Smooth muscle cell (in vitro differentiated cells): ENCODE measurements at regions not wholly inside any gene's neighbourhood (a gene's known extent, or its start where the extent isn't known, plus 50 kb on each side); places are given as distances from the start of the nearest gene placed in this dataset.

Source experiments
- DNase-seq: peaks from one replicate; lab custom pipeline; 2025; ENCODE audit not compliant: unreplicated experiment; lab: John Stamatoyannopoulos, UW
- H2AFZ ChIP-seq: fragments of 200-600 bp; sonication (generic); 2 replicates; pipeline ENCODE4 v1.6.0; 2016; ENCODE audit warnings: antibody characterized with exemption, low read depth, mild to moderate bottlenecking
- H3F3A ChIP-seq: fragments of 200-600 bp; sonication (generic); 2 replicates; pipeline ENCODE4 v1.6.0; 2017; ENCODE audit warnings: antibody characterized with exemption, low read depth
- H3K27ac ChIP-seq: fragments of 200-600 bp; sonication (generic); 2 replicates; pipeline ENCODE4 v1.5.1; 2016; ENCODE audit warnings: low read depth, mild to moderate bottlenecking
- H3K27me3 ChIP-seq: fragments of 200-600 bp; sonication (generic); 2 replicates; pipeline ENCODE4 v1.6.1; 2016; ENCODE audit warnings: low read depth, mild to moderate bottlenecking
- H3K36me3 ChIP-seq: fragments of 200-600 bp; sonication (generic); 2 replicates; pipeline ENCODE4 v1.5.1; 2016; ENCODE audit warnings: low read depth
- H3K4me1 ChIP-seq: fragments of 200-600 bp; sonication (generic); 2 replicates; pipeline ENCODE4 v1.5.1; 2016; ENCODE audit warnings: low read depth
- H3K4me2 ChIP-seq: fragments of 200-600 bp; sonication (generic); 2 replicates; pipeline ENCODE4 v1.6.0; 2016; ENCODE audit warnings: mild to moderate bottlenecking
- H3K4me3 ChIP-seq: fragments of 200-600 bp; sonication (generic); 2 replicates; pipeline ENCODE4 v1.5.1; 2016; ENCODE audit warnings: mild to moderate bottlenecking
- H3K79me2 ChIP-seq: fragments of 200-600 bp; sonication (generic); 2 replicates; pipeline ENCODE4 v1.6.0; 2016; ENCODE audit warnings: low read depth, mild to moderate bottlenecking
- H3K9ac ChIP-seq: fragments of 200-600 bp; sonication (generic); 2 replicates; pipeline ENCODE4 v1.6.0; 2016; ENCODE audit warnings: low read depth
- H3K9me3 ChIP-seq: fragments of 200-600 bp; sonication (generic); replicated peaks from 2 replicates; pipeline ENCODE4 v1.5.1; 2016; ENCODE audit warnings: low read depth
- H4K20me1 ChIP-seq: fragments of 200-600 bp; sonication (generic); 2 replicates; pipeline ENCODE4 v1.6.0; 2016; ENCODE audit warnings: low read depth
- CTCF ChIP-seq: fragments of 200-600 bp; sonication (generic); IDR thresholded peaks from 2 replicates; pipeline ENCODE4 v1.5.1; 2017; ENCODE audit warnings: borderline replicate concordance, mild to moderate bottlenecking, antibody characterized with exemption; ENCODE audit not compliant: insufficient read depth, poor library complexity, severe bottlenecking
- WGBS: methylation state at CpG from one replicate; pipeline ENCODE4 v1.1.7; 2016; ENCODE audit warnings: low lambda C conversion rate; 5-methylcytosine and 5-hydroxymethylcytosine counted together

DNA sequence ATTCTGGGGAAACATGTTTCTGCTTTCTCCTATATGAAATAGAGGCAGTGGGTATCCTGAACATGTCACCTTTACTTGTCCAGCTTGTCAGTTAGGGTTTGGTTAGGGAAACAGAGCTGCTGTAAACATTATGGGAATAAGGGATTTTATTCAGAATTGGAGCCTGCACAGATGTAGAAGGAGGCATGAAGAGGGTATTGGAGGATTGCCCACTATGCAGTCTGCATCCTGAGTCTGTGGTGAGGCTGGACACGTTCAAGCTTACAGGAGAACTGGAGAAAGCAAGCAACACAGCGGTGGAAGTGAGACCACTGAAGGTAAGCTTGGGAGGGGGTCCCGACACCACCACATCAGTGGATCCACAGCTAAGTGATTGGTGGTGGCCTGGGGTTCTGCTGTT lies 443.0 kb upstream of the TNP1 start:
- Histone ChIP-seq H3K4me1 (no peaks in the 10 kb centered on the region), H3K79me2 (no peaks in the 10 kb centered on the region), H3K27ac (no peak overlapping the region), H4K20me1 (no peaks in the 10 kb centered on the region), H3F3A (peaks cover 3% of the 10 kb centered on the region), H3K9me3 (no peaks in the 10 kb centered on the region), H3K9ac (no peak overlapping the region), H2AFZ (no peak overlapping the region), H3K4me2 (no peak overlapping the region), H3K4me3 (no peak overlapping the region), H3K36me3 (no peaks in the 10 kb centered on the region), H3K27me3 (no peaks in the 10 kb centered on the region)
- TF ChIP-seq CTCF, result no peak
- DNase-seq, result no peak
- 77% methylated on average over 3 of the region's 3 CpGs for WGBS

DNA sequence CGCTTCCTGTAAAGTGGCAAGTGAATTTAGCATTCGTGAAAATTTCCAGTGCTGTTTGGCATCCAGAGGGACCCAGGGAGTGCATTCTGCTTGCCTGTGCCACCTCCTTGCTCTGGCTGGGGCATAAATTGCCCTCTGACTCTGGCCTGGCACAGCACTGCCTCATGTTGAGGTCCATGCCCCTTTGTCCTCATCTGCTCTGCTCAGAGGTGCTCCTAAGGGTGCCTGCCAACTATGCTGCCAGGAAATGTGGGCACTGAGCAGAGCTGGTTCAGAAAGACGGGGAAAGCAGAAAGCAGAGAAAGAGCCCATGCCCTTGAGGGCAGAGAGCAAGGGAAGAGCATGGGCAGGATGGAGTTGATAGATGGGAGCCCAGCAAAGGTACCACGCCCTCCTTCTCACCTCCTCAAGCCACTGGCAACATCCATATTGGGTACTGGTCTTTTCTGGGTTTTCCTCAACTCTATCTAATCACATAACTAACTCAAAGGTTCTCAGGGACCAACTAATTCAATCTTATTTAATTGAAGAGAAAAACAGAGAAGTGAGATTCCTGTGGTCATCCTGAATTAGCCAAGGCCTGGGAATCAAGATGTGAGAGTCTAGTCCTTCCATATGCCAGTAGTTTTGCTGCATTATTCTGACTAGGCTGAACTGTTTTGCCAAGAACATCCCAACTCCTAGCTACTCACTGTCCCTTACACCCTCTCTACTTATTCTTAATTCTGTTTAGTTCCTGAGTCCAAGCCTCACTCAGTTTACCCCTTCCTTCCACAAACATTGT lies 441.5 kb upstream of the TNP1 start:
- Histone ChIP-seq H3K27me3 (no peaks in the 10 kb centered on the region), H3K36me3 (no peaks in the 10 kb centered on the region), H2AFZ (no peak overlapping the region), H3K79me2 (no peaks in the 10 kb centered on the region), H3K9ac (no peak overlapping the region), H3K4me1 (no peaks in the 10 kb centered on the region), H3K4me3 (no peak overlapping the region), H3K9me3 (no peaks in the 10 kb centered on the region), H3F3A (peaks cover 3% of the 10 kb centered on the region), H3K4me2 (no peak overlapping the region), H4K20me1 (no peaks in the 10 kb centered on the region), H3K27ac (no peak overlapping the region)
- no peak for TF ChIP-seq CTCF
- 99% methylated on average over 4 of the region's 4 CpGs for WGBS
- no peak for DNase-seq

- Histone ChIP-seq H2AFZ (no peak overlapping the region), H3K27ac (no peak overlapping the region), H4K20me1 (no peaks in the 10 kb centered on the region), H3K79me2 (no peaks in the 10 kb centered on the region), H3K36me3 (no peaks in the 10 kb centered on the region), H3K4me3 (no peak overlapping the region), H3K4me1 (no peaks in the 10 kb centered on the region), H3K27me3 (no peaks in the 10 kb centered on the region), H3K9ac (no peak overlapping the region), H3F3A (peaks cover 3% of the 10 kb centered on the region), H3K9me3 (no peaks in the 10 kb centered on the region), H3K4me2 (no peak overlapping the region)
- 84% methylated on average over 1 of the region's 1 CpG for WGBS
- no peak for TF ChIP-seq CTCF
- no peak for DNase-seq
These were observed 439.7 kb upstream of the TNP1 start for GRCh38 chr2:217299590-217299989.

DNA sequence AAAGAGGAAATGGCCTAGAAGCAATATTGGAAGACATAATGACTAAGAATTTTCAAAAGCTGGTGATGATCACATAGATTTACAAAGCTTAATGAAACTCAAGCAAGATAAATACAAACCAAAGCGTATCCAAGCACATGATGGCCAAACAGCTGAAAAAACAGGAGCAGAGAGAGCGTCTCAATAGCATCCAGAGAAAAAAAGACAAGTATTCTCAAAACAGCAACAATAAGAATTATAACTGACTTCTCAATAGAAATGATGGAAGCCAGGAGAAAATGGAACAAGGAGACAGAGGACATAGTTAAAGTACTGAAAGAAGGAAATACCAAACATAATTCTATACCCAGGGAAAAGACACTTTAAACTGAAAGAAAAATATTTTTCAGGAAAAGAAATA lies 437.2 kb upstream of the TNP1 start:
- DNase-seq, result no peak
- Histone ChIP-seq H2AFZ (no peak overlapping the region), H3K4me1 (peaks cover 4% of the 10 kb centered on the region), H3K79me2 (no peaks in the 10 kb centered on the region), H4K20me1 (no peaks in the 10 kb centered on the region), H3K4me3 (no peak overlapping the region), H3K36me3 (no peaks in the 10 kb centered on the region), H3K27me3 (no peaks in the 10 kb centered on the region), H3K27ac (no peak overlapping the region), H3K9ac (no peak overlapping the region), H3K9me3 (no peaks in the 10 kb centered on the region), H3F3A (peaks cover 3% of the 10 kb centered on the region), H3K4me2 (no peak overlapping the region)
- WGBS, result 69% methylated on average over 2 of the region's 2 CpGs
- TF ChIP-seq CTCF, result no peak
